Endothelial cell of umbilical vein (primary cell): ENCODE measurements at regions not wholly inside any gene's neighbourhood (a gene's known extent, or its start where the extent isn't known, plus 50 kb on each side); places are given as distances from the start of the nearest gene placed in this dataset.

Experiments used
- EZH2 ChIP-seq: IDR thresholded peaks from 2 replicates; pipeline ENCODE4 v1.6.1; 2012; ENCODE audit warnings: borderline replicate concordance, low read depth, mild to moderate bottlenecking, moderate library complexity, low read length, inconsistent platforms; ENCODE audit not compliant: severe bottlenecking
- POLR2A ChIP-seq: IDR thresholded peaks from 2 replicates; pipeline ENCODE4 v1.6.1; 2012; ENCODE audit warnings: low read depth, mild to moderate bottlenecking, control low read depth, low read length
- TF ChIP-seq, protein P1 (sequence below), 2 donors: IDR thresholded peaks; 1 replicate in 1 of 2; 2 replicates in 1 of 2; pipeline ENCODE4 v1.5.1; 2011; ENCODE audit warnings: low read length in 2 of 2, mild to moderate bottlenecking in 2 of 2, moderate library complexity in 2 of 2, control low read depth in 1 of 2, inconsistent platforms in 1 of 2, low read depth in 1 of 2; ENCODE audit not compliant: insufficient read depth in 1 of 2; ENCODE audit errors: extremely low read depth in 1 of 2

DNA sequence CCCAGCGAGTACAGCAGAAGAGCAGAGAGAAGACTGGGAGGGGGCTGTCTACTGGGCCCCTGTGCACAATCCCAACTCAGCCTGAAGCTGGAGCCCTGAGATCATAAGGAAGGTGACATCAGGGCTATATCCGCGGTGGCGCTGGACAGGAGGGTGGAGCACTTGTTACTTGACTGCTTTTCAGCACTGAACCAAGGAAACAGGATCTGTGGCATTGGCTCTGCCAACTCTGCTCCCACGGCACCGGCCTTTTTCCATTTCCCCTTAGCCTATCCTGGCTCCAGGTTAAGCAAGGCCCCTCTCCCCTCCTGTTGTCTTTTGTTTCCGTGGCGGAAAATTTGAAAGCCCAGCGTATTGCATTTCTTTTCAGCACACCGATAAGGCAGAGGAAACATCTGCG is 125.0 kb upstream of the IRX3 start:
- TF ChIP-seq POLR2A (no peak), EZH2 (no peak)
- TF ChIP-seq, protein P1, sequence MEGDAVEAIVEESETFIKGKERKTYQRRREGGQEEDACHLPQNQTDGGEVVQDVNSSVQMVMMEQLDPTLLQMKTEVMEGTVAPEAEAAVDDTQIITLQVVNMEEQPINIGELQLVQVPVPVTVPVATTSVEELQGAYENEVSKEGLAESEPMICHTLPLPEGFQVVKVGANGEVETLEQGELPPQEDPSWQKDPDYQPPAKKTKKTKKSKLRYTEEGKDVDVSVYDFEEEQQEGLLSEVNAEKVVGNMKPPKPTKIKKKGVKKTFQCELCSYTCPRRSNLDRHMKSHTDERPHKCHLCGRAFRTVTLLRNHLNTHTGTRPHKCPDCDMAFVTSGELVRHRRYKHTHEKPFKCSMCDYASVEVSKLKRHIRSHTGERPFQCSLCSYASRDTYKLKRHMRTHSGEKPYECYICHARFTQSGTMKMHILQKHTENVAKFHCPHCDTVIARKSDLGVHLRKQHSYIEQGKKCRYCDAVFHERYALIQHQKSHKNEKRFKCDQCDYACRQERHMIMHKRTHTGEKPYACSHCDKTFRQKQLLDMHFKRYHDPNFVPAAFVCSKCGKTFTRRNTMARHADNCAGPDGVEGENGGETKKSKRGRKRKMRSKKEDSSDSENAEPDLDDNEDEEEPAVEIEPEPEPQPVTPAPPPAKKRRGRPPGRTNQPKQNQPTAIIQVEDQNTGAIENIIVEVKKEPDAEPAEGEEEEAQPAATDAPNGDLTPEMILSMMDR (IDR thresholded peaks at IDR 0.05; ENCODE audit: extremely low read depth in 1 of 2, insufficient read depth in 1 of 2, low read depth in 1 of 2, low read length in 2 of 2): no peak
